ENCODE measurements at regions not wholly inside any gene's neighbourhood (a gene's known extent, or its start where the extent isn't known, plus 50 kb on each side); places are given as distances from the start of the nearest gene placed in this dataset.
"Not testable (repeated sequence)": the region's sequence is repeated elsewhere in the genome, so short reads cannot be mapped to it uniquely, and the experiment has no call there.

GRCh38 chr2:164024396-164024795 lies 288.6 kb upstream of the FIGN start:
- no peak for DNase-seq (ENCODE audit: low read depth)

- no peak for DNase-seq (ENCODE audit: low read depth)
Measured at GRCh38 chr2:164023896-164024295, 288.1 kb upstream of the FIGN start.

- DNase-seq (ENCODE audit: low read depth), result no peak
Measured at GRCh38 chr2:164015328-164016123, 279.7 kb upstream of the FIGN start.

- no peak for DNase-seq (ENCODE audit: low read depth)
Measured at GRCh38 chr2:164014791-164015190, 279.0 kb upstream of the FIGN start.

- no peak for DNase-seq (ENCODE audit: low read depth)
Measured at GRCh38 chr2:164014068-164014731, 278.4 kb upstream of the FIGN start.

- no peak for DNase-seq (ENCODE audit: low read depth)
Measured at GRCh38 chr2:164012581-164012980, 276.8 kb upstream of the FIGN start.

GRCh38 chr2:164009756-164010337 lies 274.0 kb upstream of the FIGN start:
- DNase-seq (ENCODE audit: low read depth), result no peak

- DNase-seq (ENCODE audit: low read depth), result no peak
Measured at GRCh38 chr2:164008752-164009151, 272.9 kb upstream of the FIGN start.

GRCh38 chr2:164006704-164007103 lies 270.9 kb upstream of the FIGN start:
- no peak for DNase-seq (ENCODE audit: low read depth)

GRCh38 chr2:164000176-164000575 lies 264.4 kb upstream of the FIGN start:
- DNase-seq (ENCODE audit: low read depth), result no peak

GRCh38 chr2:163997466-163997865 lies 261.7 kb upstream of the FIGN start:
- DNase-seq (ENCODE audit: low read depth), result no peak

- DNase-seq (ENCODE audit: low read depth), result no peak
Measured at GRCh38 chr2:163990541-163990940, 254.7 kb upstream of the FIGN start.

- no peak for DNase-seq (ENCODE audit: low read depth)
Measured at GRCh38 chr2:163990101-163990500, 254.3 kb upstream of the FIGN start.

- DNase-seq (ENCODE audit: low read depth), result no peak
Measured at GRCh38 chr2:163987175-163987940, 251.6 kb upstream of the FIGN start.

GRCh38 chr2:163984986-163985385 lies 249.2 kb upstream of the FIGN start:
- DNase-seq (ENCODE audit: low read depth), result no peak

GRCh38 chr2:163983911-163984310 lies 248.1 kb upstream of the FIGN start:
- no peak for DNase-seq (ENCODE audit: low read depth)

GRCh38 chr2:163982938-163983337 lies 247.1 kb upstream of the FIGN start:
- DNase-seq (ENCODE audit: low read depth), result no peak

- no peak for DNase-seq (ENCODE audit: low read depth)
Measured at GRCh38 chr2:163974766-163975165, 239.0 kb upstream of the FIGN start.

- DNase-seq (ENCODE audit: low read depth), result peak; percentile 2
Measured at GRCh38 chr2:163970058-163970813, 234.4 kb upstream of the FIGN start.

- DNase-seq (ENCODE audit: low read depth), result not testable (repeated sequence)
Measured at GRCh38 chr2:163964278-163964677, 228.5 kb upstream of the FIGN start.

- DNase-seq (ENCODE audit: low read depth), result no peak
Measured at GRCh38 chr2:163953390-163953907, 217.6 kb upstream of the FIGN start.

GRCh38 chr2:163951312-163951711 lies 215.5 kb upstream of the FIGN start:
- DNase-seq (ENCODE audit: low read depth), result no peak
